ENCODE measurements at regions not wholly inside any gene's neighbourhood (a gene's known extent, or its start where the extent isn't known, plus 50 kb on each side); places are given as distances from the start of the nearest gene placed in this dataset.

- DNase-seq (ENCODE audit: extremely low read depth, low read depth, low spot score), result no peak
Observed at GRCh38 chrX:39736216-39737211, 361.2 kb downstream of the BCOR start.

- no peak for DNase-seq (ENCODE audit: extremely low read depth, low read depth, low spot score)
Observed at GRCh38 chrX:39739585-39739984, 358.2 kb downstream of the BCOR start.

GRCh38 chrX:39740078-39740477, 357.7 kb downstream of the BCOR start:
- no peak for DNase-seq (ENCODE audit: extremely low read depth, low read depth, low spot score)

DNA sequence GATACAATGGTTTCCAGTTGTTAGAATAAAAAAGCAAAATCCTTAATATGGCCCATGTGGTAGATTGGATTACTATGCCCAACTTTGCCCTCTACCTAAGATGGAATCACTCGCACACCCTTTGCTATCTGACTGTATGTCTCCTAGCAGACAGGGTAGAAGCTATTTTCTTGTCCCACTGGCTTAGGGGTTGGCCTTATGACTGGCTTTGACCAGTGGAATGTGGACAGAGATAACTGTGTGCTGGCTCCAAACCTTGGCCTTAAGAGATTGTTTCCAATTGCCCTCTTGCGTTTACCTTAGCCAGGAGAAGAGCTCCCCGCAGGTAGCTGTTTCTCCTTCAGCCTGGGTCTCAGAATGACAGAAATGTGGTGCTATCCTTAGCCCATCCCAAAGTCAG, 355.9 kb downstream of the BCOR start:
- DNase-seq (ENCODE audit: extremely low read depth, low read depth, low spot score), result no peak

DNA sequence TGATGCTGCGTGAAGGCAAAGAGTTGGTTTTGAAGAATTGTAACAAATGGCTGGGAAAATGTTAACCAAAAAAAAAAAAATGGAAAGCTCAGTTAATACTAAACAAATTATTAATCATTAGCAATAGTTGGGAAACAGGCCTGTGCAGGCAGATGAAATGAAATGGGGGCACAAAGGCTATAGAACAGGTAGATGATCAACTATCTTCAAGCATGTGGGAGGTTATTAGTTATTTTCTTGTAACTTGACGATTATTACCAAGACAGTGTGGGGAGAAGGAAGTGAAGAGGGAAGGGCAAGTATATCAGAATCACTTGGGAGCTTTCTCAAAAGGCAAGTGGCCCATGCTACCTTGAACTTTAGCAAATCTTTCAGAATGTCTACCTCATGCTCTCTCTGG, 351.9 kb downstream of the BCOR start:
- DNase-seq (ENCODE audit: extremely low read depth, low read depth, low spot score), result no peak

DNA sequence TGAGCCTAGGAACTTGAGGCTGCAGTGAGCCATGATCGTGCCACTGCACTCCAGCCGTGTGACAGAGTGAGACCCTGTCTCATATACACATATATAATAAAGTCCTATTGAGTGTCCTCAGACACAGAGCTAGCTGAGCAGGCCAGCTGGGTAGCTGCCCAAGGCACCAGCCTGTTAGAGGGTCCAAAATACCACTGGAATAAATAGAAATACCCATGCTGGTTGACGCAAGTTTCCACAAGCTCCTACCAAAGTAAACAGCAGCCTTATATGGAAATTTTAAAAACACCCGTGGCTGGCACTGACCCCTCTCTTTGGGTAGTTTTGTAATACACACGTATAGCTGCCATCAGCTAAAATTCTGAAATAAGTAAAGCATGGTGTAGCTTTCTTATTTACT, 348.6 kb downstream of the BCOR start:
- DNase-seq (ENCODE audit: extremely low read depth, low read depth, low spot score), result no peak

GRCh38 chrX:39749728-39750127, 348.0 kb downstream of the BCOR start:
- DNase-seq (ENCODE audit: extremely low read depth, low read depth, low spot score), result no peak

- no peak for DNase-seq (ENCODE audit: extremely low read depth, low read depth, low spot score)
Observed at GRCh38 chrX:39750256-39750790, 347.4 kb downstream of the BCOR start.

- DNase-seq (ENCODE audit: extremely low read depth, low read depth, low spot score), result no peak
Observed at GRCh38 chrX:39750848-39751247, 346.9 kb downstream of the BCOR start.

- no peak for DNase-seq (ENCODE audit: extremely low read depth, low read depth, low spot score)
Observed at GRCh38 chrX:39752815-39753214, 344.9 kb downstream of the BCOR start.

- DNase-seq (ENCODE audit: extremely low read depth, low read depth, low spot score), result no peak
Observed at GRCh38 chrX:39753293-39753996, 344.3 kb downstream of the BCOR start.

DNA sequence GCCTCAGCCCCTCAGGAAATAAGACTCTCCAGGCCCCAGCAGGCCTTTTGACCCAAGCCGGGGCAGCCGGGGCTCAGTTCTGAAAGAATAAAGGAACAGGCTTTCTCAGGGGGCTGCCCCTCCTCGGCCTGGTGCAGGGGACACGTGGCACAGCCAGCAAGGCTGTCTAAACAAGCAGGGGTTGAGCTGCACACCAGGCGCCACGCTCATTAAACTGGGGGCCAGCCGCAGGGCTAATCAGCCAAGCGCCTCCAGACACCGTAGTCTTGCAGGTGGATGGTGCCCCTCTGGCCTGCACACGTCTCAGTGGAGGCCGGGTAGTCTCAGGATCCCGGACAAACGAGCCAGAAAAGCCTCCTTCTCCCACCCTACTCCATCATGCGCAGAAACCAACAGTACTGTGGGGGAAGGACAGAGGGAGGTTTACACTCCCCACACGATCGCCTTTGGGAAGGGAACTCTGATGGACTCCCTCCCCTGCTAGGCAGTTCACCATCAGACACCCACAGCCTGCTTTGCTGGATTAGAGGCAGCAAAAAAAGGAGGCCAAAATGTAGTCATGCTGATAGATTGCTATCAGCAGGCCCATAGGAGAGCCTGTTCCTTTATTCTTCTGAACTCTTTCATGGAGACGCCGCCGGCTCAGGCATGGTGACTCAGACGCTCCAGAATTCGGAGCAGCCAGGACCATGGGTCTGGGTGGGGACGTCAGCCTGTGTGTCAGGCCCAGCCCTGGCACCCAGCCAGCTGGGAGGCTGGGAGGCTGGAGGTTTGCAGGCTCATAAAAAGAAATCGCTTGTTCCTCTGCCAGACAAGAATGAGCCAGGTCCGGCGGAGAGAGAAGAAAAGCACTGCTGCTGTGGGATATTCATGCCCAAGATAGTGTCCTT, 342.4 kb downstream of the BCOR start:
- DNase-seq (ENCODE audit: extremely low read depth, low read depth, low spot score), result no peak

DNA sequence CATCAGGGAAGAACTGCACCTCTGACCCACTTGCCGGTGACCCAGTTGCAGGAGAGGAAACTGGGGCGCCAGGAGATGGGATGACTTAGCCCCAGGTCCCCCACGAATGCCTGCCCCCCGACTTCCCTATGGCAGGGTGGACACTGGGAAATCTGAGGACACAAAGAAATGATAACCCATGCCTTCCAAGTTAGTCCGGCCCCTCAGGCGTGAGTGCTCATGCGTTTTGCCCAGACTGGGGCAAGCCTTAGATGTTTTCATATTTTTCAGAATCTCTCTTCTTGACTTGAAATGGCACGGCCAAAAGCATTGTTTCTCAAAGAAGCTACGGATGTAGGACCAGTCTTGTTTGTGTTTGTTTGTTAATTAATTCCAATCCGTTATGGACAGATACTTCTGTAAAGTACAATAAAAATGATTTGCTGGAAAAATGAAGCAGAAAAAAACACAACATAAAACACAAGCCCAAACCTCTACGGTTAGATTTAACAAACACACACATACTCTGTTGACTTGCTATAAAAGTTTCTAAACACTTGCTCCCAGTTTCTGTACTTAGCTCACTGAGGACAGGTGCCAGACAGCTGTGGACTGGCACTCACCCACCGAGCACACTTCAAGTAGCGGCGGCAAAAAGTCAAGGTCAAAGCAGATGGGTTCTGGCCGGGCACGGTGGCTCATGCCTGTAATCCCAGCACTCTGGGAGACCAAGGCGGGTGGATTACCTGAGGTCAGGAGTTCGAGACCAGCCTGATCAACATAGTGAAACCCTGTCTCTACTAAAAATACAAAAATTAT, 341.5 kb downstream of the BCOR start:
- no peak for DNase-seq (ENCODE audit: extremely low read depth, low read depth, low spot score)

GRCh38 chrX:39757971-39758370, 339.8 kb downstream of the BCOR start:
- DNase-seq (ENCODE audit: extremely low read depth, low read depth, low spot score), result no peak

DNA sequence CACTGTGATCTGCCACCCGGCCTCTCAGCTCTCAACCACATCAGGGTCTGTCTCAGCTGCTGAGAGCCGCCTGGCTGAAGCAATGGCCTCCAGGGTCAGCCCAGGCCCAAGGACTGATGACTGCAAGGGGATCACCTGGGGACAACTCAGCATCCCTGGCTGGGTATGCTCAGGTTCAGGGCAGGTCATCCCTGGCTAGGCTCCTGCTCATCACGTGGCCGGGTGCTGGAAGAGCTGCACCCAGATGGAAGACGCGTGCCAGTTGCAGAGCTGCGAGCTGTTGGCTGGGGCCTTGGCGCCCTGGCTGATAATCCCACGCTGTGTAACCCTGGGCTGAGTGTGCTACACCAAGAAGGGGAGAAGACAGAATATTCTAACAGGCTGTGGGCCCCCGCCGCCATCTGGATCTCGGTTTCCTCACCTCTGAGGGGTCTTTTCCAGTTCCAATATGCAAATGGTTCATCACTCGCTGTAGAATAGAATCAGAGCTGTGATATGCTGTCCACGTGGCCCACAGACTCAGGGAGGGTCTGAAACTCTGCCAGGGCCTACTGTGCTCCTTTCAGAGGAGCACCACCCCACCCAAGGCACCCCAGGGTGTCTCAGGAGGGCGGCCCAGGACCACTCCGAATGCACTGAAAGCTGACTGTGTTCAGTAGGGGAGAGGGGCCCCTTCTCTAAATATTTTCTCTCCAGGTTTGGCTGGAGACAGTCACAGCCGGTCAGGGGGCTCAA, 338.8 kb downstream of the BCOR start:
- DNase-seq (ENCODE audit: extremely low read depth, low read depth, low spot score), result no peak

DNA sequence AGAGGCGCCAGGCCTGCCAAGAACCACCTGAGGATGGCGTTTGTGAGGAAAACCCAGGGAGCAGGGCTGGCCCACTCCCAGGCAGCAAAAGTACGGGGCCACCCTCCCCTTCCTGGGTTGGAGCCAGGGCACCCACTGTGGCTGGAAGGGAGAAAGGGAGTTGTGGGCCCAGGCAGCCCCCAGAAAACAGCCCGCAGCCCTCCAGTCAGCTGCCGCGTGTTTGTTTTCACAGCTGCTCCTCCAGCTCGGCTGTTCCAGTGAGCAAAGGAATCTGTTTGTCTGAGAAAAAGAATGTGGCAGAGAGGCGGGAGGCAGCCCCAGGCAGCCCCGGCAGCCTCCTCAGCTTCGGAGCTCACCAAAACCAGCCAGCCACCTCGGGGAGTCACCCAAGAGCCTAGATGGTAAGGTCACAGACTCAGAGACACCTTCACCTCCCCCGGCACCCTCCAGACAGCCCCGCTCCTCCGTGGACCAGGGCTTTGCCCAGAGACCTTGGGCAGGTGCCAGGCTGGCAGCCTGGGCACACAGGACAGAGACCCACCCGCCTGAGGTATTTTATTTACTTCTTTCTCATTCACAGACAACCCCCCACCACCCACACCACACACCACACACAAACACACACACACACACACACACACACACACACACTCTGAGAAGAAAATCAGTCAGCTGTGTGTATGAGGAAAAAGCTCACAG, 338.1 kb downstream of the BCOR start:
- DNase-seq (ENCODE audit: extremely low read depth, low read depth, low spot score), result no peak

GRCh38 chrX:39760930-39761329, 336.8 kb downstream of the BCOR start:
- DNase-seq (ENCODE audit: extremely low read depth, low read depth, low spot score), result no peak

GRCh38 chrX:39762266-39762841, 335.4 kb downstream of the BCOR start:
- no peak for DNase-seq (ENCODE audit: extremely low read depth, low read depth, low spot score)

Data from glomerular endothelial cell (primary cell).